ENCODE measurements at regions not wholly inside any gene's neighbourhood (a gene's known extent, or its start where the extent isn't known, plus 50 kb on each side); places are given as distances from the start of the nearest gene placed in this dataset.

DNA sequence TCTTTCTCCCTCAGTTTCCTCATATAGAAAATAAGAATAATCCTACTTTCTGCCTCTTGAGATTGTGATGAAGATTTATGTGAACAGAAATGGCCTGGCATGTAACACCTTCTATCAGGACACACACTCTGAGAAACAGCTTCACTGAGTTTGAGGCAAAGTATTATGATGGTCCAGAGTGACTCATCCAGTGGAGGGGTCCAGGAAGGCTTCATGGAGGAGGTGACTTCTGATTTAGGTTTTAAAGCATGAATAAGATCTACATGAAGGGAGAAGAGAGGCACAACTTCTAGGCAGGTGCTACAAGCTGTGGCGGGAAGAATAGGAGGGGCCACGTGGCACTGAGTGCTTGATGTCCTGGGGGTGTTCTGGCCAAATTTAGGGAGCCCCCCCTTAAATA lies 124.4 kb upstream of the SDK2 start (continued):
- TF ChIP-seq, protein P1, sequence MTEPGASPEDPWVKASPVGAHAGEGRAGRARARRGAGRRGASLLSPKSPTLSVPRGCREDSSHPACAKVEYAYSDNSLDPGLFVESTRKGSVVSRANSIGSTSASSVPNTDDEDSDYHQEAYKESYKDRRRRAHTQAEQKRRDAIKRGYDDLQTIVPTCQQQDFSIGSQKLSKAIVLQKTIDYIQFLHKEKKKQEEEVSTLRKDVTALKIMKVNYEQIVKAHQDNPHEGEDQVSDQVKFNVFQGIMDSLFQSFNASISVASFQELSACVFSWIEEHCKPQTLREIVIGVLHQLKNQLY (CRISPR knock-in tag; IDR thresholded peaks at IDR 0.05) = no peak
- no peak for TF ChIP-seq PREB (CRISPR knock-in tag; IDR thresholded peaks at IDR 0.05; ENCODE audit: borderline replicate concordance)
- no peak for TF ChIP-seq TP53 (CRISPR knock-in tag; IDR thresholded peaks at IDR 0.05)
- TF ChIP-seq, protein P2, sequence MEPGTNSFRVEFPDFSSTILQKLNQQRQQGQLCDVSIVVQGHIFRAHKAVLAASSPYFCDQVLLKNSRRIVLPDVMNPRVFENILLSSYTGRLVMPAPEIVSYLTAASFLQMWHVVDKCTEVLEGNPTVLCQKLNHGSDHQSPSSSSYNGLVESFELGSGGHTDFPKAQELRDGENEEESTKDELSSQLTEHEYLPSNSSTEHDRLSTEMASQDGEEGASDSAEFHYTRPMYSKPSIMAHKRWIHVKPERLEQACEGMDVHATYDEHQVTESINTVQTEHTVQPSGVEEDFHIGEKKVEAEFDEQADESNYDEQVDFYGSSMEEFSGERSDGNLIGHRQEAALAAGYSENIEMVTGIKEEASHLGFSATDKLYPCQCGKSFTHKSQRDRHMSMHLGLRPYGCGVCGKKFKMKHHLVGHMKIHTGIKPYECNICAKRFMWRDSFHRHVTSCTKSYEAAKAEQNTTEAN (CRISPR knock-in tag; IDR thresholded peaks at IDR 0.05) = no peak

DNA sequence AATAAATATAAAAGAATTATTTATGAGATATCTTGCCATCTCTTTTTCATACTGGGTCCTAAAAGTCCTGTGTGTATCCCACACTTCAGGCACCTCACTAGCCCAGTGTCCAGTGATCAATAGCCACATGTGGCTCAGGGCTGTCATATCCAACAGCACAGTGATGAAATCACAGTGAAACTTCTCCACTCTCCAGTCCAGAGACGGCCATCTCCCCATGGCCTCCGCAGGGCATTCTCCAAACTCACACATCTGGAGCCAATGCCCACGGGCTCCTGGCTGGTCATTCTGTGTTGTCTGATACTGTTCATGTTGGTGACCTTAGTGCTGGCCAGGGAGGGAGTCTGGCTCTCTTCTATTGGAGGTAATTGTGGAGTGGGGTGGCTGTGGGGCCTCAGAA lies 125.2 kb upstream of the SDK2 start:
- DNase-seq (ENCODE audit: low spot score) = no peak
- no peak overlapping the region for H3K4me3 Mint-ChIP-seq
- POLR2A ChIA-PET = no interaction called here
- H3K27me3 Mint-ChIP-seq (ENCODE audit: low read depth) = peaks cover 3% of the 10 kb centered on the region
- no peaks in the 10 kb centered on the region for H3K4me1 Mint-ChIP-seq
- no peaks in the 10 kb centered on the region for H3K36me3 Mint-ChIP-seq
- TF ChIP-seq, protein P3, sequence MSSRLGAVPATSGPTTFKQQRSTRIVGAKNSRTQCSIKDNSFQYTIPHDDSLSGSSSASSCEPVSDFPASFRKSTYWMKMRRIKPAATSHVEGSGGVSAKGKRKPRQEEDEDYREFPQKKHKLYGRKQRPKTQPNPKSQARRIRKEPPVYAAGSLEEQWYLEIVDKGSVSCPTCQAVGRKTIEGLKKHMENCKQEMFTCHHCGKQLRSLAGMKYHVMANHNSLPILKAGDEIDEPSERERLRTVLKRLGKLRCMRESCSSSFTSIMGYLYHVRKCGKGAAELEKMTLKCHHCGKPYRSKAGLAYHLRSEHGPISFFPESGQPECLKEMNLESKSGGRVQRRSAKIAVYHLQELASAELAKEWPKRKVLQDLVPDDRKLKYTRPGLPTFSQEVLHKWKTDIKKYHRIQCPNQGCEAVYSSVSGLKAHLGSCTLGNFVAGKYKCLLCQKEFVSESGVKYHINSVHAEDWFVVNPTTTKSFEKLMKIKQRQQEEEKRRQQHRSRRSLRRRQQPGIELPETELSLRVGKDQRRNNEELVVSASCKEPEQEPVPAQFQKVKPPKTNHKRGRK (CRISPR knock-in tag; IDR thresholded peaks at IDR 0.05; ENCODE audit: borderline replicate concordance) = no peak
- TF ChIP-seq GRHL2 (CRISPR knock-in tag; IDR thresholded peaks at IDR 0.05; ENCODE audit: insufficient replicate concordance, severe bottlenecking) (no peak), NR2C2 (CRISPR knock-in tag; IDR thresholded peaks at IDR 0.05) (no peak), ZNF416 (CRISPR knock-in tag; IDR thresholded peaks at IDR 0.05) (no peak), ZNF232 (CRISPR knock-in tag; IDR thresholded peaks at IDR 0.05) (no peak), OVOL2 (CRISPR knock-in tag; IDR thresholded peaks at IDR 0.05; ENCODE audit: borderline replicate concordance) (no peak), ZNF219 (CRISPR knock-in tag; IDR thresholded peaks at IDR 0.05; ENCODE audit: borderline replicate concordance) (no peak), GABPB1 (CRISPR knock-in tag; IDR thresholded peaks at IDR 0.05) (no peak), PRDM15 (CRISPR knock-in tag; IDR thresholded peaks at IDR 0.05) (no peak), ZNF317 (CRISPR knock-in tag; IDR thresholded peaks at IDR 0.05; ENCODE audit: borderline replicate concordance, low read depth) (no peak)
- TF ChIP-seq, protein P1 (CRISPR knock-in tag; IDR thresholded peaks at IDR 0.05) = no peak
- TF ChIP-seq, protein P4, sequence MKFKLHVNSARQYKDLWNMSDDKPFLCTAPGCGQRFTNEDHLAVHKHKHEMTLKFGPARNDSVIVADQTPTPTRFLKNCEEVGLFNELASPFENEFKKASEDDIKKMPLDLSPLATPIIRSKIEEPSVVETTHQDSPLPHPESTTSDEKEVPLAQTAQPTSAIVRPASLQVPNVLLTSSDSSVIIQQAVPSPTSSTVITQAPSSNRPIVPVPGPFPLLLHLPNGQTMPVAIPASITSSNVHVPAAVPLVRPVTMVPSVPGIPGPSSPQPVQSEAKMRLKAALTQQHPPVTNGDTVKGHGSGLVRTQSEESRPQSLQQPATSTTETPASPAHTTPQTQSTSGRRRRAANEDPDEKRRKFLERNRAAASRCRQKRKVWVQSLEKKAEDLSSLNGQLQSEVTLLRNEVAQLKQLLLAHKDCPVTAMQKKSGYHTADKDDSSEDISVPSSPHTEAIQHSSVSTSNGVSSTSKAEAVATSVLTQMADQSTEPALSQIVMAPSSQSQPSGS (CRISPR knock-in tag; IDR thresholded peaks at IDR 0.05; ENCODE audit: borderline replicate concordance, low read depth) = no peak
- TF ChIP-seq, protein P2 (CRISPR knock-in tag; IDR thresholded peaks at IDR 0.05) = no peak
- no peak for ATAC-seq
- no peaks in the 10 kb centered on the region for H3K9me3 Mint-ChIP-seq
- CTCF ChIA-PET = no interaction called here
- no peak overlapping the region for H3K27ac Mint-ChIP-seq
